Stimulated activated naive CD8-positive, alpha-beta T cell treated with anti-CD3 and anti-CD28 coated beads, Interleukin-15, Interleukin-2, amounts not matched to agents 100 U/mL and 50 U/mL, for 24 hours (primary cell): ENCODE measurements at regions not wholly inside any gene's neighbourhood (a gene's known extent, or its start where the extent isn't known, plus 50 kb on each side); places are given as distances from the start of the nearest gene placed in this dataset.
"Not testable (repeated sequence)": the region's sequence is repeated elsewhere in the genome, so short reads cannot be mapped to it uniquely, and the experiment has no call there.

Experiments used
- ATAC-seq: fragments of 150-1000 bp; cut with Tn5 transposase; one replicate; pipeline ENCODE4 v1.10.0; 2021
- DNase-seq: peaks from one replicate; pipeline ENCODE4 v3.0.0; 2021

DNA sequence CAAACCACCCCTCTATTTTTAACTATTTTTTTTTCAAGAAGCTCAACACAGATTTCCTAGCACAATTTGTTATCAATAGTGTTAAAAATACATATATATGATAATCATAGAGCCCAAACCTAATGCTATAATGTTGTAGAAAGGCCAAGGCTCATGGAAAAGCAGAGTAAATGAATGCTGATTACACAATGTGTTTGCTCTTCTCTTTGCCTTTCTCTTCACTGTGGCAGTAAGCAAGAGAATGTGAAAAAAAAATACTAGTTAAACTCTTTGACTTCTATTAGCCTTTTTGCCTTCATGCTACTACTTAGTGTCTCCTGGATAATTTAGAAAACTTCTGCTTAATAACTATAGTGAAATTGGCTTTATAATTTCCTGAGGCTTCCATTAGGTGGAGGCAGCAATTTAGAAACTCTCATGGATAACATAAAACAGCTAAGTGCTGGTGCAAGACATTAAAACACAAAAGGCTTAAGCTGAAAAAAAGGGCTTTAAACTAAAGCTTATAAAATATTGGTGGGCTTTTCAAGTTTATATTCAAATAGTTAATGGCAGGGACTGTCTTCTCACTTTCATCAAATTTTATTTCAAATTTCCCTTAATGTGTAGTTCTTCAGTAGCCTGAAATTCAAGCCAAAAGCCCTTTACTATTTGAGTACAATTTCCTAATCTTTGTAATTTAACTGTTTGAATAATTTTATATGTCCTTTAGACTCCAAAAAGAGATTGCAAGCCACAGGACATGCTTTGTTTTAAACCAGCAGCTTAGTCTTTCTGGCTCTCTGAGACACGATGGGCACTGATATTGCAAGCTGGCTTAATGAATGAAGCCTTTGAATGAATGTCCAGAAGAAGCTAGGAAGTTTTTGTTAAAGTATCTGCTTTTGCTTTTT is 2031.8 kb upstream of the CDH6 start:
- DNase-seq (no peak), ATAC-seq (no peak)

- ATAC-seq (no peak), DNase-seq (no peak)
These were observed 2035.5 kb upstream of the CDH6 start for GRCh38 chr5:29157975-29158374.

- DNase-seq (no peak), ATAC-seq (no peak)
These were observed 2042.6 kb upstream of the CDH6 start for GRCh38 chr5:29150840-29151239.

- no peak for ATAC-seq
- no peak for DNase-seq
These were observed 2044.9 kb upstream of the CDH6 start for GRCh38 chr5:29148581-29148980.

DNA sequence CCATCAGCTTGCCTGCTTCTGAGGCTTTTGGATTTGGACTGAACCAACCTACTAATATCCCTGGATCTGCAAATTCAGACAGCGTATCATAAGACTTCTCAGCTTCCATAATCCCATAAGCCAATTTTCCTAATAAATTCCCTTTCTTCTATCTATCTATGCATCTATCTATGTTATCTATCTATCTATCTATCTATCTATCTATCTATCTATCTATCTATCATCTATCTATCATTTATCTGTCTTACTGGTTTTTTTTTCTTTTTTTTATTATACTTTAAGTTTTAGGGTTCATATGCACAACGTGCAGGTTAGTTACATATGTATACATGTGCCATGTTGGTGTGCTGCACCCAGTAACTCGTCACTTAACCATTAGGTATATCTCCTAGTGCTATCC is 2045.4 kb upstream of the CDH6 start:
- DNase-seq (no peak), ATAC-seq (no peak)

GRCh38 chr5:29143266-29143665 is 2050.2 kb upstream of the CDH6 start:
- no peak for ATAC-seq

DNA sequence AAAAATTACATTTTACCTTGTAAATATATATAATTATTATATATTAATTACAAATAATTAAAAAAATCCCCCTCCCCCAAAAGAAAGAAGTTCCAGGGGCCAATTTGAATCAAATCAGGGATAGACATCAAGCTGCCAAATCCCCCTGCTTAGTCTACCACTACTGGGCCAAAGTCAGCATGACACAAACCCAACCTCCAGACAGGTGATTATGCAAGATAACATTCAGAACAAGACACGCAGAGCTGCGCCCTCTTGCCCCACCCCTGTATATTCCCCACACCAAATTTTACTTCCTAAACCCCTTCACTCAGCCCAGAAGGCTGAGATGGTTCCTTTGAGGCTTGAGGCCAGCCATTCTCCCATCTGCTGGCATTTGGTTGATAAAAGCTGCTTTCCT is 2059.1 kb upstream of the CDH6 start:
- DNase-seq, result no peak
- ATAC-seq, result no peak

More at GRCh38 chr5:29143266-29143665, 2050.2 kb upstream of the CDH6 start:
- no peak for DNase-seq

- DNase-seq (no peak), ATAC-seq (no peak)
These were observed 2062.2 kb upstream of the CDH6 start for GRCh38 chr5:29131285-29131684.

- ATAC-seq (no peak), DNase-seq (no peak)
These were observed 2062.7 kb upstream of the CDH6 start for GRCh38 chr5:29130786-29131185.

GRCh38 chr5:29127524-29128156 is 2065.8 kb upstream of the CDH6 start:
- DNase-seq, ATAC-seq: not testable (repeated sequence)

- not testable (repeated sequence) for ATAC-seq, DNase-seq
These were observed 2067.0 kb upstream of the CDH6 start for GRCh38 chr5:29126462-29126861.

GRCh38 chr5:29122306-29122705 is 2071.2 kb upstream of the CDH6 start:
- no peak for ATAC-seq
- no peak for DNase-seq

- no peak for DNase-seq
- no peak for ATAC-seq
These were observed 2076.0 kb upstream of the CDH9 start for GRCh38 chr5:29114331-29114768.

DNA sequence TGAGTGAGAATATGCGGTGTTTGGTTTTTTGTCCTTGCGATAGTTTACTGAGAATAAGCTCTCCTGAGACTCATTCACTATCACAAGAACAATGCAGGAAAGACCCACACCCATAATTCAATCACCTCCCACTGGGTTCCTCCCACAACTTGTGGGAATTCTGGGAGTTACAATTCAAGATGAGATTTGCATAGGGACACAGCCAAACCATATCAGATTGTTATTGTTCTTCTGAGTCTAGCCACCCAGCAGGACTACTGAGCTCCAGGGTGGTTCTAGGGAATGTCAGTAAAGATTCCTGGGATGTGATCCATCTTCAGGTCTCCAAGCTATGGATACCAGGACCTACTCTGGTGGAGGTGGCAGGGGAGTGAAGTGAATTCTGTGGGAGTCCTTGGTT is 2075.1 kb upstream of the CDH9 start:
- ATAC-seq (no peak), DNase-seq (no peak)

DNA sequence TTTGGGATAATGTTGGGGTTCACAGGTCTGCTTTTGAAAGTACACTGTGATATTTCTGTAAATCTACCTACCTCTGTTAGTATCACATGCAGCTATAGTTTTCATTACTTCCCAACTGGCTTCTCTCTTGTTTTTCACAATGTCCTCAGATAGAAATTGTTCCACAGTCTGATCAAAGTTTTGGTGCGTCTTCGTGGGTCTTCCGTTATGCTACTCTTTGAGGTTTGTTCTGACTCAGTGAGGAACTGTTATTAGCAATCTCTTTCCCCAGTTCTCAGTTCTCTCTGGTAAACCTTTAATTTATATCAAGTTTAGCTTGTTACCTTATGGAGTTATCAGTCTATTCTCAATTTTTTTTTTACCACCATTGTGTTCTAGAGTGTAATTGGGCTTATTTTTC is 2061.2 kb upstream of the CDH9 start:
- DNase-seq, result no peak
- no peak for ATAC-seq

DNA sequence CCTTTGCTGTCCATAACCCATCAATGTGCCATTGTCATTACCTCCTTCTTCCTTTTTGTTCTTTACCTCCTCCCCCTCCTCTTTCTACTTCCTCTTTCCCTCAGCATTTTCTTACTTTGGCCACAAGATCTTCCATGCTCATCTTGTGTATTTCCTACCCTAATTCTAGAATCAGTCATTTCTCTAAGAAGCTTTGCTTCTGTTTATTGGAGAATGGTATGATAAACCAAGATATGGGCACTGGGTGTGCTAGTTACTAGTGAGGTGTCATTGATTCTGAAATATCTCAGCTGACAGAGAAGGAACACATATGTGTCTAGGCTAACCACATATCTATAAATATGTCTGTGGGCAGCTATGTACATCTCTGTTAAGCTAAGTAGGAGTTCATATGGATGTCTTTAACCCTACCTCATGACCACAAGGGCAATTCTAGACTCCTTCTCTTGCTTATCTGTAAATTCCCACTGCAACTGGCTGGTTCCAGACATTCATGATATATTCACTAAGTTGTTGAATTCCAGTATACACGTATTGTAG is 2051.3 kb upstream of the CDH9 start:
- DNase-seq, result no peak
- ATAC-seq, result no peak

DNA sequence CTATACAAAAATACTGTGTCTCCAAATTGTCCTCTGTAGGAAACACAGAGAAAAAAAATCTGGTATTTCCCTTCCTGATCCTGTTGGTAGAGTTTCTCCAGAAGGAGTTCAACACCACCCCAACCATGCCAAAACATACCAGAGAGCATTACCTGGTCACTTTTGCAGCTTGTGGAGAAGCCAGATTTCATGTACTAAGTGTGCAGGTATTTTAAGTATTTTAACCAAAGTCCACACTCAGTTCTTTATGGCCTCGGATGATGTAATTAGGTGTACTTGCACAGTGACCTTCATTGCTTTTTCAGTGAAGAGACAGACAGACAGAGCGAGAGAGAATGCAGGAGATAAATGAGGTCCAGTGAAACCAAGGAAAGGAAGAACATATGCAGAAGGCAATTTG is 2046.8 kb upstream of the CDH9 start:
- DNase-seq, result no peak
- ATAC-seq, result no peak

DNA sequence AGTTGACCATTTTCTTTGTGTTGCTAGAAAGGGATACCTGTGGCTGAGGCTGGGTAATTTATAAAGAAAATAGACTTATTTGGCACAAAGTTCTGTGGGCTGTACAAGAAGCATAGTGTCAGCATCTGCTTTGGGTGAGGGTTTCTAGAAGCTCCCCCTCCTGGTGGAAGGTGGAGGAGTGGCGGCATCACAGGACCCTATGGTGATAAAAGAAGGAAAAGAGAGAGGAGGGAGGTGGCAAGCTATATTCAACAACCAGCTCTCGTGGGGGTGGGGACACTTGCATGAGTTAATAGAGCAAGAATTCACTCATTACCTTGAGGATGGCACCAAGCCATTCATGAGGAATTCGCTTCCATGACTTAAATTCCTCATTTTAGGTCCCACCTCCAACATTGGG is 2041.4 kb upstream of the CDH9 start:
- ATAC-seq (no peak), DNase-seq (no peak)

GRCh38 chr5:29077451-29077850 is 2039.1 kb upstream of the CDH9 start:
- ATAC-seq, result no peak
- no peak for DNase-seq

- ATAC-seq (no peak), DNase-seq (no peak)
These were observed 2030.7 kb upstream of the CDH9 start for GRCh38 chr5:29069104-29069402.

GRCh38 chr5:29061381-29061780 is 2023.0 kb upstream of the CDH9 start:
- no peak for DNase-seq
- no peak for ATAC-seq

- DNase-seq, result no peak
- no peak for ATAC-seq
These were observed 2016.3 kb upstream of the CDH9 start for GRCh38 chr5:29054694-29055093.

- ATAC-seq, result no peak
- DNase-seq, result no peak
These were observed 2015.9 kb upstream of the CDH9 start for GRCh38 chr5:29054282-29054681.

- ATAC-seq (no peak), DNase-seq (no peak)
These were observed 2013.1 kb upstream of the CDH9 start for GRCh38 chr5:29051509-29051908.
